ENCODE measurements at regions not wholly inside any gene's neighbourhood (a gene's known extent, or its start where the extent isn't known, plus 50 kb on each side); places are given as distances from the start of the nearest gene placed in this dataset.

DNA sequence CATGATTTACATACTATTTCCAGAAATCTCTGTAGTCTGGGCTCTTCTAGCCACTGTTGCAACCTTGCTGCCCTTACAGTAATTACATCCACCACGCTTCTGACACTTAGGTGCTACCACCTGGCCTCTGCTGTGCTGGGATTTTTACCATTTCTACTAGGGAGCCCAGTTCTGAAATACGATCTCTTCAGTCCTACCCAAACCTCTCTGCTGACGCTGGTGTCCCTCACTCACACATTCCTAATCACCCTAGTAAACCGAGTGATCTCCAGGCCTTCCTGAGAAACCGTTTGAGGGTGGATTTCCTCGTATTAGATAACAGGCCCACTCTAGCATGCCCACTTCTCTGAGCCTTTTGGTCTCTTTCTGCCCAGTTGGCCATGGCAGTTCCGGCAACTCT is 588.9 kb upstream of the CADM1 start:
- H3K4me3 ChIP-seq (ENCODE audit: low read depth, low read length) = no peak overlapping the region
- H3K27me3 ChIP-seq (ENCODE audit: control insufficient read depth, insufficient read depth, low read length) = no peaks in the 10 kb centered on the region
- no peak for DNase-seq (ENCODE audit: low read depth, low spot score)
- no peaks in the 10 kb centered on the region for H3K9me3 ChIP-seq (ENCODE audit: control insufficient read depth, insufficient read depth, low read length)
- CTCF ChIA-PET = no interaction called here
- TF ChIP-seq, protein P1, sequence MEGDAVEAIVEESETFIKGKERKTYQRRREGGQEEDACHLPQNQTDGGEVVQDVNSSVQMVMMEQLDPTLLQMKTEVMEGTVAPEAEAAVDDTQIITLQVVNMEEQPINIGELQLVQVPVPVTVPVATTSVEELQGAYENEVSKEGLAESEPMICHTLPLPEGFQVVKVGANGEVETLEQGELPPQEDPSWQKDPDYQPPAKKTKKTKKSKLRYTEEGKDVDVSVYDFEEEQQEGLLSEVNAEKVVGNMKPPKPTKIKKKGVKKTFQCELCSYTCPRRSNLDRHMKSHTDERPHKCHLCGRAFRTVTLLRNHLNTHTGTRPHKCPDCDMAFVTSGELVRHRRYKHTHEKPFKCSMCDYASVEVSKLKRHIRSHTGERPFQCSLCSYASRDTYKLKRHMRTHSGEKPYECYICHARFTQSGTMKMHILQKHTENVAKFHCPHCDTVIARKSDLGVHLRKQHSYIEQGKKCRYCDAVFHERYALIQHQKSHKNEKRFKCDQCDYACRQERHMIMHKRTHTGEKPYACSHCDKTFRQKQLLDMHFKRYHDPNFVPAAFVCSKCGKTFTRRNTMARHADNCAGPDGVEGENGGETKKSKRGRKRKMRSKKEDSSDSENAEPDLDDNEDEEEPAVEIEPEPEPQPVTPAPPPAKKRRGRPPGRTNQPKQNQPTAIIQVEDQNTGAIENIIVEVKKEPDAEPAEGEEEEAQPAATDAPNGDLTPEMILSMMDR (IDR thresholded peaks at IDR 0.05; ENCODE audit: low read depth, low read length) = no peak
- H3K27ac ChIP-seq (ENCODE audit: low read depth, low read length) = no peak overlapping the region
- POLR2A ChIA-PET = interaction anchor here (0.6 kb wide), 1 partner anchor 1235 kb away, joined by 4 read pairs; the partner anchor contains the start of gene CEP164

DNA sequence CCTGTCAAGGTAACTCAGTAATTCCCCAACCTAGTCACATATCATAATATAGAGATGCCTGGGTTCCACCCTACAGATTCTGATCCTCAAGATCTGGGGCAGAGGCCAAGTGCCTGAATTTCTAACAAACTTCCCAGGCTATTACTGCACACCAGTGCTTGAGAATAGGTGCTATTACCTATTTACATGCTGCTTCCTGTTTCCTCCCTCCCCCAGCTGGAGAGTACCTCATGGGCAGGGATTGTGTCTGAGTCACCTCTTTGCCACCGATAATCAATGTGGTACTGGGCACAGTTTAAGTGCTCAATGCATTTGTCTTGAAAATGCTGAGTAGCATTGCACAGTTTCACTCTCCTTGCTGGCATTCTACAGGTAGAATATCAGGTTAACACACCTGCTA is 582.2 kb upstream of the CADM1 start:
- H3K4me3 ChIP-seq (ENCODE audit: low read depth, low read length) = no peak overlapping the region
- POLR2A ChIA-PET = no interaction called here
- DNase-seq (ENCODE audit: low read depth, low spot score) = no peak
- peaks cover 3% of the 10 kb centered on the region for H3K27me3 ChIP-seq (ENCODE audit: control insufficient read depth, insufficient read depth, low read length)
- CTCF ChIA-PET = no interaction called here
- TF ChIP-seq, protein P1 (IDR thresholded peaks at IDR 0.05; ENCODE audit: low read depth, low read length) = no peak
- no peak overlapping the region for H3K27ac ChIP-seq (ENCODE audit: low read depth, low read length)
- H3K9me3 ChIP-seq (ENCODE audit: control insufficient read depth, insufficient read depth, low read length) = no peaks in the 10 kb centered on the region

DNA sequence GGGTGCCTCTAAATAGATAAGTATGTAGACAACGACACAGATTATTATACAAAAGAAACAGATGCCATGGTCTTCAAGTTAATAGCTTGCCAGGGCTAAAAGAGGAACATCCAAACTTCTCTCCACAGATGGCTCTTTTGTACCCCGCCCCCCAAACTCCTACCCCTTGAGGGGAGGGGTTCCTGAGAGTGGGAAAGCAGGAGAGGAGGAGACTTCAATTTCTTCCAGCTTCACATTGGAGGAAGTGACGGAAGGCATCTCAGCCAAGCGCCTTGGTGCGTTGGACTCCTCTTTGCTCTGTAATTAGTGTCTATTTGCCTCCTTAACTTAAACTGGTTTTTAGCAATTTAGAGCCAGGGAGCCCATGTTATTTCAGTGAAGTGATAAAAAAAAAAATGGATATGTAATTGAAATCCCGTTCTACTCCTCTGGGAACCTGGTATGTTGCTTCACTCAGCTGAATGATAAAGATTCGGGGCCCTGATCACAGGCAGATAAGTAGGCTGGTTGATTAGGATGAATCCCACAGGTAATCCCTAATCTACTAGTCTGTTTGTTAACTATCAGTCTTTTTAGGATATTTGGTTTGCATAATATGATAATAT is 580.9 kb upstream of the CADM1 start:
- CTCF ChIA-PET = no interaction called here
- no peak for DNase-seq (ENCODE audit: low read depth, low spot score)
- no peak overlapping the region for H3K4me3 ChIP-seq (ENCODE audit: low read depth, low read length)
- TF ChIP-seq, protein P1 (IDR thresholded peaks at IDR 0.05; ENCODE audit: low read depth, low read length) = no peak
- POLR2A ChIA-PET = no interaction called here
- no peak overlapping the region for H3K27ac ChIP-seq (ENCODE audit: low read depth, low read length)
- peaks cover 3% of the 10 kb centered on the region for H3K27me3 ChIP-seq (ENCODE audit: control insufficient read depth, insufficient read depth, low read length)
- H3K9me3 ChIP-seq (ENCODE audit: control insufficient read depth, insufficient read depth, low read length) = no peaks in the 10 kb centered on the region

DNA sequence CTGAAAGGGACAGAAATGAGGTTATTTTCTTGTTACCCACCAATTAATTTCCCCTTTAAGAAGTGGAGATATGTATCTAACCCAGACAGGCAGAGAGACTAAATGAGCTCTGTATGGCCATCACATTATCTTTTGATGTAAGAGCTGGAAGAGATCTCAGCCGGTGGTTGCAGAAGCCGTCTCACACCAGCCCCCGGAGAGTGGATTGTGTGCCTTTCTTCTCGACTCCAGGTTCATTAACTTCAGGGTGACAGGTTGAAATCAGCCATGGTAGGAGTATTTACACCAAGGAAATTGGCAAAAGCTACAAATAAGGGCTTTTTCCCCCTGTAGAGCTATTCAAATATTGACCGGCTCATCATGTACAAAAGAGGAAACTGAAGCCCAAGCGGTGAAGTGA is 580.3 kb upstream of the CADM1 start:
- CTCF ChIA-PET = no interaction called here
- Histone ChIP-seq H3K27me3 (ENCODE audit: control insufficient read depth, insufficient read depth, low read length) (peaks cover 3% of the 10 kb centered on the region), H3K4me3 (ENCODE audit: low read depth, low read length) (no peak overlapping the region), H3K27ac (ENCODE audit: low read depth, low read length) (no peak overlapping the region), H3K9me3 (ENCODE audit: control insufficient read depth, insufficient read depth, low read length) (no peaks in the 10 kb centered on the region)
- POLR2A ChIA-PET = no interaction called here
- TF ChIP-seq, protein P1 (IDR thresholded peaks at IDR 0.05; ENCODE audit: low read depth, low read length) = no peak
- no peak for DNase-seq (ENCODE audit: low read depth, low spot score)

DNA sequence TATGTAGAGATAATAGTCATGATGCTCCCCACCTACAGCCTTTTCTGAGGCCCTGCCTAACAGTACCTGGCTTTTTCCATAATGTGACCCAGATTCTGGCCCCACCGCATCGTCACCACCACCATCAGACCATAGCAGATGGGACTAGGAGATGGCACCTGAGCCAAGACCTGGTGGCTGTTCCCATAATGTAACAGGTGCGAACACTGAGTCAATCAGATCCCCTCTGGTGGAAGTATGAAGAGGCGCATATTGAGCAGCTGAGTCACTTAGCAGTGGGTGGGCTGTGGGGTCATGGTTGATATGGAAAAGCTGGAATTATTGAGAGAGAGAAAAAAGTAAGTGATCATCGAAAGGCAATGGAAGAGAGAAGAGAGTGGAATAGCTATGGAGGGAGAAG is 578.0 kb upstream of the CADM1 start:
- no peak for DNase-seq (ENCODE audit: low read depth, low spot score)
- Histone ChIP-seq H3K27me3 (ENCODE audit: control insufficient read depth, insufficient read depth, low read length) (peaks cover 3% of the 10 kb centered on the region), H3K9me3 (ENCODE audit: control insufficient read depth, insufficient read depth, low read length) (no peaks in the 10 kb centered on the region), H3K27ac (ENCODE audit: low read depth, low read length) (no peak overlapping the region), H3K4me3 (ENCODE audit: low read depth, low read length) (no peak overlapping the region)
- CTCF ChIA-PET = no interaction called here
- POLR2A ChIA-PET = no interaction called here
- TF ChIP-seq, protein P1 (IDR thresholded peaks at IDR 0.05; ENCODE audit: low read depth, low read length) = no peak
